ENCODE measurements at regions not wholly inside any gene's neighbourhood (a gene's known extent, or its start where the extent isn't known, plus 50 kb on each side); places are given as distances from the start of the nearest gene placed in this dataset.

- CTCF ChIA-PET, result no interaction called here
- H3K4me3 Mint-ChIP-seq, result no peak overlapping the region
Measured at GRCh38 chr10:129392855-129393254, 74.2 kb upstream of the MGMT start.

GRCh38 chr10:129393812-129394211 lies 73.2 kb upstream of the MGMT start:
- POLR2A ChIA-PET, result interaction anchor here (0.7 kb wide), 1 partner anchor 377 kb away, joined by 4 read pairs; no protein-coding TSS in a partner anchor
- no peaks in the 10 kb centered on the region for H3K36me3 Mint-ChIP-seq (ENCODE audit: low read depth)
- no peaks in the 10 kb centered on the region for H3K9me3 Mint-ChIP-seq (ENCODE audit: insufficient read depth)
- H3K27ac Mint-ChIP-seq, result no peak overlapping the region
- no peak for ATAC-seq
- DNase-seq, result no peak
- CTCF ChIA-PET, result no interaction called here
- no peak overlapping the region for H3K4me3 Mint-ChIP-seq
- H3K4me1 Mint-ChIP-seq (ENCODE audit: low read depth), result no peaks in the 10 kb centered on the region
- no peaks in the 10 kb centered on the region for H3K27me3 Mint-ChIP-seq (ENCODE audit: low read depth)

More at GRCh38 chr10:129392855-129393254, 74.2 kb upstream of the MGMT start:
- H3K27ac Mint-ChIP-seq, result no peak overlapping the region
- POLR2A ChIA-PET, result no interaction called here
- no peaks in the 10 kb centered on the region for H3K36me3 Mint-ChIP-seq (ENCODE audit: low read depth)
- no peaks in the 10 kb centered on the region for H3K9me3 Mint-ChIP-seq (ENCODE audit: insufficient read depth)
- no peaks in the 10 kb centered on the region for H3K4me1 Mint-ChIP-seq (ENCODE audit: low read depth)
- H3K27me3 Mint-ChIP-seq (ENCODE audit: low read depth), result no peaks in the 10 kb centered on the region
- no peak for ATAC-seq
- DNase-seq, result no peak

- no peak overlapping the region for H3K4me3 Mint-ChIP-seq
- no peaks in the 10 kb centered on the region for H3K9me3 Mint-ChIP-seq (ENCODE audit: insufficient read depth)
- H3K27me3 Mint-ChIP-seq (ENCODE audit: low read depth), result no peaks in the 10 kb centered on the region
- ATAC-seq (no peak), DNase-seq (no peak)
- H3K4me1 Mint-ChIP-seq (ENCODE audit: low read depth), result no peaks in the 10 kb centered on the region
- H3K36me3 Mint-ChIP-seq (ENCODE audit: low read depth), result no peaks in the 10 kb centered on the region
- ChIA-PET CTCF (no interaction called here), POLR2A (no interaction called here)
- H3K27ac Mint-ChIP-seq, result no peak overlapping the region
Measured at GRCh38 chr10:129394518-129395328, 72.3 kb upstream of the MGMT start.

GRCh38 chr10:129396021-129396722 lies 70.9 kb upstream of the MGMT start:
- Mint-ChIP-seq H3K4me3 (no peak overlapping the region), H3K27ac (no peak overlapping the region), H3K36me3 (ENCODE audit: low read depth) (no peaks in the 10 kb centered on the region), H3K4me1 (ENCODE audit: low read depth) (no peaks in the 10 kb centered on the region), H3K9me3 (ENCODE audit: insufficient read depth) (no peaks in the 10 kb centered on the region), H3K27me3 (ENCODE audit: low read depth) (no peaks in the 10 kb centered on the region)
- ATAC-seq (no peak), DNase-seq (no peak)
- CTCF ChIA-PET, result no interaction called here
- POLR2A ChIA-PET, result no interaction called here

DNA sequence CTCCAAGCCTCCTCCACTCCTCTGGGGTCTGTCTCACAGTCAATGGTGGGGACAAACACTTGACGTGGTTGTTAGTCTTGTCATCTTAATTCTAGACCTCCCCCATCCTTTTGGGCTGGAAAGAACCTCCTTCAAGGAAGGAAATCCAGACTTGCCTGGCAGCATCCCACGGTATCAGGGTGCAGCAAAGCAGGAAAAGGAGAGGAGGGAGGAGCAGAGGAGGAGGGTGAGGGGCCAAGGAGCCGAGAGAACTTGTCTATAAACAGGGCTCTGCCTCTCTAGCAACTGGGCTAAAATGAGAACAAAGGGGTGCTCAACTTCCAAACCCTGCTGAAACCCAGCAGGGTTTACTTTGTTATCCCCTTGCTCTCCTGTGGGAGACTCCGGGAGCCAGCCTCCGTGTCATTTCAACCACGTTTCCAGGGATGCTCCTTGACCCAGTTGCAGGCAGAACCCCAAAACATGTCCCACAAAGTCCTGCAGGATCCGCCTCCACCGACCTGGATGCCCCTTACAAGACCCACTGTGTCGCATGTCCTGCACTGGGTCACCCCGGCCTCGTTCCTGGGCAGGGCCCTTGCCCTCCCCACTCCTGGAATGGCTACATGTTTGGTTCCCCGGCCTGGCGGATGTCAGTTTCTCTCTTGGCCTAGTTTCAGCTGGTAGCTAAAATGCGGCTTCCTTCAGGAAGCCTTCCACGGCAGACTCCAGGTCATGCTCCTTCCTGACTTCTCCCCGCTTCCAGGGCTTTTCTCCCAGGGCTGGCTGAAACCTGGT lies 69.7 kb upstream of the MGMT start:
- no peaks in the 10 kb centered on the region for H3K36me3 Mint-ChIP-seq (ENCODE audit: low read depth)
- H3K4me3 Mint-ChIP-seq, result no peak overlapping the region
- no peaks in the 10 kb centered on the region for H3K9me3 Mint-ChIP-seq (ENCODE audit: insufficient read depth)
- CTCF ChIA-PET, result no interaction called here
- DNase-seq, result no peak
- H3K4me1 Mint-ChIP-seq (ENCODE audit: low read depth), result no peaks in the 10 kb centered on the region
- no peak for ATAC-seq
- no peaks in the 10 kb centered on the region for H3K27me3 Mint-ChIP-seq (ENCODE audit: low read depth)
- POLR2A ChIA-PET, result no interaction called here
- H3K27ac Mint-ChIP-seq, result no peak overlapping the region

GRCh38 chr10:129398711-129399141 lies 68.3 kb upstream of the MGMT start:
- Mint-ChIP-seq H3K27ac (no peak overlapping the region), H3K36me3 (ENCODE audit: low read depth) (no peaks in the 10 kb centered on the region), H3K27me3 (ENCODE audit: low read depth) (no peaks in the 10 kb centered on the region), H3K9me3 (ENCODE audit: insufficient read depth) (no peaks in the 10 kb centered on the region), H3K4me3 (no peak overlapping the region), H3K4me1 (ENCODE audit: low read depth) (no peaks in the 10 kb centered on the region)
- ChIA-PET POLR2A (no interaction called here), CTCF (no interaction called here)
- ATAC-seq, result no peak
- no peak for DNase-seq

DNA sequence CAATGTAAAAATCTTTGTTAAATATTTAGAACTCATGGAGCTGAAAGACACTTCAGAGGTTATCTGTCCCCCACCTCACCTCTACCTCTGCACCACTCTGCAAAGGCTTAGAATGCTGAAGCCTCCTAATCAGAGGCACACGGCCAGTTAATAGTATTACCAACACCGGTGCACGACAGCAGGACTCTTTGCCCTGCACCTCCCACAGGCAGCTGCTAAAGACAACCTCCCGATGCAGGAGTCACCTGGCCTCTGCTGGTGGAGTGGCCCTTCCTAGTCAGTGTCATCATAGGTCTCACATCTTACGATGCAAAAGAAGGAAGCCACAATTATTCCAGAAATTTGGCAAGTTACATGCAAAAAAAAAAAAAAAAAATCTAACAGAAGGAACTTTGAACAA lies 66.6 kb upstream of the MGMT start:
- no peak overlapping the region for H3K27ac Mint-ChIP-seq
- no peaks in the 10 kb centered on the region for H3K36me3 Mint-ChIP-seq (ENCODE audit: low read depth)

GRCh38 chr10:129402459-129402858 lies 64.6 kb upstream of the MGMT start:
- Mint-ChIP-seq H3K9me3 (ENCODE audit: insufficient read depth) (no peaks in the 10 kb centered on the region), H3K4me3 (no peak overlapping the region), H3K4me1 (ENCODE audit: low read depth) (no peaks in the 10 kb centered on the region), H3K27ac (no peak overlapping the region), H3K27me3 (ENCODE audit: low read depth) (no peaks in the 10 kb centered on the region), H3K36me3 (ENCODE audit: low read depth) (no peaks in the 10 kb centered on the region)
- DNase-seq (no peak), ATAC-seq (no peak)
- ChIA-PET POLR2A (no interaction called here), CTCF (no interaction called here)

More for the DNA sequence above, 66.6 kb upstream of the MGMT start:
- ChIA-PET CTCF (no interaction called here), POLR2A (interaction anchor here (0.6 kb wide), 1 partner anchor 11 kb away, joined by 4 read pairs; no protein-coding TSS in a partner anchor)
- Mint-ChIP-seq H3K4me3 (no peak overlapping the region), H3K27me3 (ENCODE audit: low read depth) (no peaks in the 10 kb centered on the region), H3K4me1 (ENCODE audit: low read depth) (no peaks in the 10 kb centered on the region), H3K9me3 (ENCODE audit: insufficient read depth) (no peaks in the 10 kb centered on the region)
- ATAC-seq, result no peak
- DNase-seq, result no peak

GRCh38 chr10:129404091-129404490 lies 63.0 kb upstream of the MGMT start:
- peaks cover 4% of the 10 kb centered on the region for H3K27me3 Mint-ChIP-seq (ENCODE audit: low read depth)
- H3K9me3 Mint-ChIP-seq (ENCODE audit: insufficient read depth), result no peaks in the 10 kb centered on the region
- no peak for DNase-seq
- H3K36me3 Mint-ChIP-seq (ENCODE audit: low read depth), result no peaks in the 10 kb centered on the region
- no peak overlapping the region for H3K27ac Mint-ChIP-seq
- ChIA-PET CTCF (no interaction called here), POLR2A (no interaction called here)
- ATAC-seq, result no peak
- no peaks in the 10 kb centered on the region for H3K4me1 Mint-ChIP-seq (ENCODE audit: low read depth)
- H3K4me3 Mint-ChIP-seq, result no peak overlapping the region

DNA sequence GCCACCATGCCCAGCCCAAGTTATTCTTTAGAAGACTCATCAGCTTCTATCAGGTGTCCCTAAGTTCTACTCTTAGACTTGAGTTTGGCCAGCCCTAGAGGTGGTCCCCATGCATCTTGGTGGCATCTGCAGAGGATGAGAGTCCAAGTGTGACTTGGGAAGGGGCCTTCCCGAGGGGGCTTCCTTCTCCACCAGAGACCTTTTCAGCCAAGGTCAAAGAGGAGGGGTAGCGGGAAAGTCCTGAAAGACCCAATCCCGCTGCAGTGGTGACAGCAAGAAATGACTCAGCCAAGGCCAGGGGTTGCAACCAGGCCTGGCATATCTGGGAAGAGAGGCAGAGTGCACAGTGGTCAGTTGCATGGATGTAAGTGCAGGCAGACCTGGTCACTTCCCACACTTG lies 61.7 kb upstream of the MGMT start:
- CTCF ChIA-PET, result no interaction called here
- no peak for DNase-seq
- Mint-ChIP-seq H3K4me1 (ENCODE audit: low read depth) (no peaks in the 10 kb centered on the region), H3K4me3 (no peak overlapping the region), H3K27me3 (ENCODE audit: low read depth) (peaks cover 4% of the 10 kb centered on the region), H3K27ac (no peak overlapping the region), H3K36me3 (ENCODE audit: low read depth) (no peaks in the 10 kb centered on the region), H3K9me3 (ENCODE audit: insufficient read depth) (no peaks in the 10 kb centered on the region)
- POLR2A ChIA-PET, result no interaction called here
- no peak for ATAC-seq

DNA sequence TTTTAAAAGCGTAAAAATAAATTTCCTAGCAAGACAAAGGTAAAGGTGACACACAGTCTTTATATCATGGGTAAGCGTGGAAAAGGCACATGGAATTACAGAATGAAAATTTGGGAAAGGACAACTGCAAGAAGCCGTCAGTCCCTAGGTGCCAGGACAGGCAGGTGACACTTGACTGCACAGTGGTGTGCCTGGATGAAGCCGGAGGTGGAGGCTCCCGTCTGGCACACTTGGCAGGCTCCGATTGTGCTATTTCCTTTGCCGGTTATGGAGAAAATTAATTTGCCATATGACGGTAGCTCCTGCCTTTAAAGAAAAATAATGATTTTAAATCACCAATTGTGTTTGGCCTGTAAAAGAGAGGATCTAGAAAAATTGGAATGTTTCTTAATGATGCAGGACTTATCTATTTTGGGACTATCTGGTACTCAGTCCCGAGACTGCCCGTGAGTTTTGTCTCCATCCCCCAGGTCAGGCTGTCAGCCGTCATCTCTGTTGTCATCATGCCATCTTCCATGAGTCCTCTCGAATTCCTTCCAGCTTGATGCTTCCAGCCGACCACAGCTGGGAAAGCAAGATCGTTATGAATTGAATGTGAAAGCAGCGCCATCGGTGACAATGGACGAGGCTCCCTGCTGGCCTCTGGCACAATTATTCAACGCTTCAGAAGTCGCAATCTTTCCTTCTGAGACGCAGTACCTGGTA lies 56.2 kb upstream of the MGMT start:
- ATAC-seq (no peak), DNase-seq (no peak)
- H3K27me3 Mint-ChIP-seq (ENCODE audit: low read depth), result peaks cover 4% of the 10 kb centered on the region
- H3K36me3 Mint-ChIP-seq (ENCODE audit: low read depth), result no peaks in the 10 kb centered on the region
- CTCF ChIA-PET, result no interaction called here
- no peaks in the 10 kb centered on the region for H3K4me1 Mint-ChIP-seq (ENCODE audit: low read depth)
- no peaks in the 10 kb centered on the region for H3K9me3 Mint-ChIP-seq (ENCODE audit: insufficient read depth)
- no peak overlapping the region for H3K4me3 Mint-ChIP-seq
- POLR2A ChIA-PET, result no interaction called here
- no peak overlapping the region for H3K27ac Mint-ChIP-seq

GRCh38 chr10:129411393-129411705 lies 55.7 kb upstream of the MGMT start:
- Mint-ChIP-seq H3K36me3 (ENCODE audit: low read depth) (no peaks in the 10 kb centered on the region), H3K4me1 (ENCODE audit: low read depth) (no peaks in the 10 kb centered on the region), H3K4me3 (no peak overlapping the region), H3K27ac (no peak overlapping the region), H3K27me3 (ENCODE audit: low read depth) (peaks cover 4% of the 10 kb centered on the region), H3K9me3 (ENCODE audit: insufficient read depth) (no peaks in the 10 kb centered on the region)
- CTCF ChIA-PET, result no interaction called here
- ATAC-seq (no peak), DNase-seq (no peak)
- POLR2A ChIA-PET, result interaction anchor here (0.6 kb wide), 1 partner anchor 11 kb away, joined by 4 read pairs; no protein-coding TSS in a partner anchor
